HEK293T (cell line): ENCODE measurements at regions not wholly inside any gene's neighbourhood (a gene's known extent, or its start where the extent isn't known, plus 50 kb on each side); places are given as distances from the start of the nearest gene placed in this dataset.

Experiments used
- CTCF ChIA-PET: fragments of 350-600 bp; formaldehyde crosslinking; extraction: SDS; loops from one replicate; lab custom pipeline; 2021; ENCODE audit warnings: antibody characterized with exemption, inconsistent platforms; lab: Yijun Ruan, JAX
- POLR2A ChIA-PET: fragments of 350-600 bp; formaldehyde crosslinking; extraction: SDS; loops from one replicate; lab custom pipeline; 2020; ENCODE audit warnings: antibody characterized with exemption, inconsistent platforms; lab: Yijun Ruan, JAX
- DNase-seq: peaks from one replicate; pipeline ENCODE4 v3.0.0; 2012; ENCODE audit warnings: mixed read lengths; ENCODE audit errors: extremely low spot score
- ARNT ChIP-seq: fragments of 450-650 bp; IDR thresholded peaks from 2 replicates; pipeline ENCODE4 v1.6.1; 2017; ENCODE audit warnings: mild to moderate bottlenecking
- BHLHE40 ChIP-seq: fragments of 450-650 bp; IDR thresholded peaks from 2 replicates; pipeline ENCODE4 v1.6.1; 2016; ENCODE audit warnings: mild to moderate bottlenecking, moderate library complexity, borderline replicate concordance
- CTBP1 ChIP-seq: fragments of 450-650 bp; IDR thresholded peaks from 2 replicates; pipeline ENCODE4 v1.6.1; 2016; ENCODE audit warnings: borderline replicate concordance
- ELF4 ChIP-seq: fragments of 450-650 bp; IDR thresholded peaks from 2 replicates; pipeline ENCODE4 v1.6.1; 2017; ENCODE audit warnings: antibody characterized with exemption
- FOXA1 ChIP-seq: fragments of 450-650 bp; IDR thresholded peaks from 2 replicates; pipeline ENCODE4 v1.6.1; 2016; ENCODE audit warnings: mild to moderate bottlenecking
- FOXK2 ChIP-seq: fragments of 450-650 bp; IDR thresholded peaks from 2 replicates; pipeline ENCODE4 v1.6.1; 2016; ENCODE audit warnings: mild to moderate bottlenecking
- FOXM1 ChIP-seq: fragments of 450-650 bp; IDR thresholded peaks from 2 replicates; pipeline ENCODE4 v1.6.1; 2017; ENCODE audit warnings: mild to moderate bottlenecking, borderline replicate concordance
- HDGF ChIP-seq: fragments of 450-650 bp; IDR thresholded peaks from 2 replicates; pipeline ENCODE4 v1.6.1; 2017; ENCODE audit warnings: antibody characterized with exemption, borderline replicate concordance
- L3MBTL2 ChIP-seq: fragments of 450-650 bp; conservative IDR thresholded peaks from 2 replicates; pipeline ENCODE4 v1.6.1; 2016; ENCODE audit warnings: mild to moderate bottlenecking
- LEF1 ChIP-seq: fragments of 450-650 bp; IDR thresholded peaks from 2 replicates; pipeline ENCODE4 v1.6.1; 2017; ENCODE audit warnings: mild to moderate bottlenecking, borderline replicate concordance
- NFRKB ChIP-seq: fragments of 450-650 bp; IDR thresholded peaks from 2 replicates; pipeline ENCODE4 v1.6.1; 2016; ENCODE audit warnings: mild to moderate bottlenecking, moderate library complexity
- PKNOX1 ChIP-seq: fragments of 450-650 bp; IDR thresholded peaks from 2 replicates; pipeline ENCODE4 v1.6.1; 2016
- SP1 ChIP-seq: fragments of 450-650 bp; IDR thresholded peaks from 2 replicates; pipeline ENCODE4 v1.6.1; 2017
- SUZ12 ChIP-seq: fragments of 450-650 bp; IDR thresholded peaks from 2 replicates; pipeline ENCODE4 v1.6.1; 2016; ENCODE audit warnings: mild to moderate bottlenecking
- TARDBP ChIP-seq: fragments of 450-650 bp; IDR thresholded peaks from 2 replicates; pipeline ENCODE4 v1.6.1; 2016
- ZNF384 ChIP-seq: fragments of 450-650 bp; IDR thresholded peaks from 2 replicates; pipeline ENCODE4 v1.6.1; 2016

GRCh38 chr17:77466140-77466539 is 325.4 kb downstream of the SEC14L1 start:
- CTCF ChIA-PET, result interaction anchor here (0.8 to 0.9 kb wide), 2 partner anchors 14 to 36 kb away, joined by 4 to 5 read pairs; no protein-coding TSS in a partner anchor
- no peak for DNase-seq
- TF ChIP-seq CTBP1, result no peak
- no peak for TF ChIP-seq ELF4
- no peak for TF ChIP-seq ARNT
- no peak for TF ChIP-seq L3MBTL2
- no peak for TF ChIP-seq SUZ12
- no peak for TF ChIP-seq HDGF
- TF ChIP-seq SP1, result no peak
- TF ChIP-seq FOXK2, result no peak
- TF ChIP-seq FOXA1, result no peak
- no peak for TF ChIP-seq PKNOX1
- no peak for TF ChIP-seq FOXM1
- TF ChIP-seq LEF1, result no peak
- no peak for TF ChIP-seq BHLHE40
- no peak for TF ChIP-seq TARDBP
- no peak for TF ChIP-seq ZNF384
- POLR2A ChIA-PET, result no interaction called here

GRCh38 chr17:77466596-77467223 is 325.9 kb downstream of the SEC14L1 start:
- ChIA-PET CTCF (no interaction called here), POLR2A (no interaction called here)
- no peak for TF ChIP-seq HDGF
- no peak for TF ChIP-seq L3MBTL2
- no peak for TF ChIP-seq ZNF384
- TF ChIP-seq PKNOX1, result no peak
- no peak for TF ChIP-seq LEF1
- no peak for TF ChIP-seq TARDBP
- TF ChIP-seq ELF4, result no peak
- TF ChIP-seq FOXA1, result no peak
- TF ChIP-seq FOXK2, result no peak
- no peak for TF ChIP-seq CTBP1
- no peak for TF ChIP-seq SUZ12
- TF ChIP-seq NFRKB, result no peak
- no peak for TF ChIP-seq BHLHE40
- no peak for TF ChIP-seq FOXM1

GRCh38 chr17:77467521-77467920 is 326.8 kb downstream of the SEC14L1 start:
- TF ChIP-seq ARNT, result no peak
- CTCF ChIA-PET, result no interaction called here

More at GRCh38 chr17:77466596-77467223, 325.9 kb downstream of the SEC14L1 start:
- DNase-seq, result no peak

GRCh38 chr17:77468897-77469296 is 328.1 kb downstream of the SEC14L1 start:
- no peak for TF ChIP-seq HDGF
- TF ChIP-seq NFRKB, result no peak
- TF ChIP-seq SUZ12, result no peak
- TF ChIP-seq ELF4, result no peak
- TF ChIP-seq BHLHE40, result no peak
- TF ChIP-seq TARDBP, result no peak
- no peak for TF ChIP-seq FOXA1
- CTCF ChIA-PET, result no interaction called here
- no peak for DNase-seq
- POLR2A ChIA-PET, result interaction anchor here (0.6 kb wide), 1 partner anchor 197 kb away, joined by 3 read pairs; no protein-coding TSS in a partner anchor

More at GRCh38 chr17:77467521-77467920, 326.8 kb downstream of the SEC14L1 start:
- DNase-seq, result no peak
- POLR2A ChIA-PET, result no interaction called here

GRCh38 chr17:77470330-77470786 is 329.6 kb downstream of the SEC14L1 start:
- TF ChIP-seq SUZ12 (no peak), NFRKB (no peak), CTBP1 (no peak), ARNT (no peak), SP1 (no peak), FOXK2 (no peak), PKNOX1 (no peak), BHLHE40 (no peak), ELF4 (no peak)
- no peak for DNase-seq
- CTCF ChIA-PET, result interaction anchor here (1.3 kb wide), 1 partner anchor 11 kb away, joined by 4 read pairs; no protein-coding TSS in a partner anchor
- POLR2A ChIA-PET, result no interaction called here
